HCT116 (cell line): ENCODE measurements at regions not wholly inside any gene's neighbourhood (a gene's known extent, or its start where the extent isn't known, plus 50 kb on each side); places are given as distances from the start of the nearest gene placed in this dataset.
"Not testable (repeated sequence)": the region's sequence is repeated elsewhere in the genome, so short reads cannot be mapped to it uniquely, and the experiment has no call there.

Experiments
- ATAC-seq: fragments of 200-7000 bp; cut with Tn5 transposase; 2 replicates; pipeline ENCODE4 v1.9.1; 2020; ENCODE audit warnings: mild to moderate bottlenecking, moderate library complexity
- BruUV-seq: library from RNA; stranded (reverse); fragments of 400-500 nt; replicated peaks from 2 replicates; lab custom pipeline; 2021; lab: Mats Ljungman, UMichigan
- CTCF ChIA-PET: fragments of 300-600 bp; sonication (Branson Sonifier 250); formaldehyde crosslinking; loops from one replicate; lab custom pipeline; 2021; ENCODE audit warnings: antibody characterized with exemption; lab: Charles Lee
- POLR2A ChIA-PET: fragments of 300-600, 350-600 bp; sonication (Branson Sonifier 250); formaldehyde crosslinking; loops from one replicate; lab custom pipeline; 2021; ENCODE audit warnings: antibody characterized with exemption; lab: Charles Lee
- RAD21 ChIA-PET, 2 experiments: fragments of 300-600 bp; sonication (Branson Sonifier 250); formaldehyde crosslinking; loops; one replicate each; lab custom pipeline; 2023; ENCODE audit warnings: low total read pairs in 2 of 2; ENCODE audit not compliant: uncharacterized antibody in 2 of 2, unreplicated experiment in 2 of 2, low non-redundant PET in 1 of 2; lab: Charles Lee
- DNase-seq: peaks from one replicate; pipeline ENCODE4 v3.0.0-alpha.2; 2010; ENCODE audit warnings: low read depth, low spot score
- H2AFZ ChIP-seq: fragments of 200-600 bp; shearing (Covaris generic), sonication (generic); 2 replicates; pipeline ENCODE4 v1.6.1; 2017; ENCODE audit warnings: low read depth, mixed run types, mixed read lengths, antibody characterized with exemption, low read length; ENCODE audit not compliant: poor library complexity, severe bottlenecking
- H3K27ac ChIP-seq: 2 replicates; pipeline ENCODE4 v1.5.1; 2012; ENCODE audit warnings: low read depth, low read length
- H3K27me3 ChIP-seq: fragments of 200-600 bp; sonication (generic); 2 replicates; pipeline ENCODE4 v1.6.1; 2016; ENCODE audit warnings: mixed run types, low read length, mixed read lengths; ENCODE audit not compliant: insufficient read depth
- H3K36me3 ChIP-seq, 2 experiments: fragments of 200-500 bp in 1 of 2; fragments of 200-600 bp in 1 of 2; sonication (Bioruptor generic) in 1 of 2; sonication (generic) in 1 of 2; 2 replicates each; pipeline versions ENCODE4 v1.5.1 to v1.6.1; 2014 to 2016; ENCODE audit warnings: low read length in 2 of 2, inconsistent platforms in 1 of 2, mixed read lengths in 1 of 2, mixed run types in 1 of 2; ENCODE audit not compliant: insufficient read depth in 2 of 2, control insufficient read depth in 1 of 2
- H3K4me1 ChIP-seq, 2 experiments: fragments of 200-600 bp in 1 of 2; sonication (generic) in 1 of 2; 2 replicates each; pipeline versions ENCODE4 v1.5.1 to v1.6.1; 2012 to 2017; ENCODE audit warnings: low read length in 2 of 2, inconsistent platforms in 1 of 2, mild to moderate bottlenecking in 1 of 2, mixed read lengths in 1 of 2, mixed run types in 1 of 2, moderate library complexity in 1 of 2; ENCODE audit not compliant: insufficient read depth in 2 of 2, control insufficient read depth in 1 of 2
- H3K4me2 ChIP-seq: fragments of 200-600 bp; sonication (generic); 2 replicates; pipeline ENCODE4 v1.6.1; 2017; ENCODE audit warnings: mixed run types, low read length, mixed read lengths
- H3K4me3 ChIP-seq, 2 experiments: fragments of 200-600 bp in 1 of 2; sonication (generic) in 1 of 2; replicated peaks in 1 of 2; 2 replicates each; pipeline ENCODE4 v1.5.1; 2011 to 2016; ENCODE audit warnings: low read length in 2 of 2, control low read depth in 1 of 2, low read depth in 1 of 2, mild to moderate bottlenecking in 1 of 2, mixed read lengths in 1 of 2, mixed run types in 1 of 2
- H3K79me2 ChIP-seq: fragments of 200-600 bp; sonication (generic); 2 replicates; pipeline ENCODE4 v1.6.1; 2017; ENCODE audit warnings: mild to moderate bottlenecking, mixed run types, low read length, moderate library complexity, mixed read lengths; ENCODE audit not compliant: insufficient read depth
- H3K9ac ChIP-seq: fragments of 200-600 bp; sonication (generic); 2 replicates; pipeline ENCODE4 v1.6.1; 2016; ENCODE audit warnings: low read length, mixed read lengths
- H3K9me2 ChIP-seq: fragments of 200-600 bp; sonication (generic), shearing (Covaris generic); 2 replicates; pipeline ENCODE4 v1.6.1; 2017; ENCODE audit warnings: mixed run types, mild to moderate bottlenecking, moderate library complexity; ENCODE audit not compliant: insufficient read depth
- H3K9me3 ChIP-seq, 2 experiments: fragments of 200-500 bp in 1 of 2; fragments of 200-600 bp in 1 of 2; sonication (Bioruptor generic) in 1 of 2; sonication (generic) in 1 of 2; 2 replicates each; pipeline ENCODE4 v1.6.1; 2014 to 2017; ENCODE audit warnings: low read length in 2 of 2, mixed read lengths in 2 of 2, inconsistent platforms in 1 of 2, low read depth in 1 of 2, mild to moderate bottlenecking in 1 of 2, mixed run types in 1 of 2, moderate library complexity in 1 of 2; ENCODE audit not compliant: control insufficient read depth in 1 of 2, insufficient read depth in 1 of 2
- H4K20me1 ChIP-seq: fragments of 200-600 bp; sonication (generic), shearing (Covaris generic); 2 replicates; pipeline ENCODE4 v1.6.1; 2017; ENCODE audit warnings: mixed run types, mild to moderate bottlenecking, moderate library complexity; ENCODE audit not compliant: insufficient read depth
- SIN3A ChIP-seq: IDR thresholded peaks from 2 replicates; pipeline ENCODE4 v1.6.1; 2012; ENCODE audit warnings: low read depth
- ZNF274 ChIP-seq: fragments of 200-500 bp; sonication (Bioruptor generic); IDR thresholded peaks from 2 replicates; pipeline ENCODE4 v1.6.1; 2014; ENCODE audit warnings: mild to moderate bottlenecking, low read depth, low read length, inconsistent platforms
- intact Hi-C: fragments of 100-400 bp; cut with micrococcal nuclease; formaldehyde crosslinking; loops from 2 replicates; pipeline ENCODE4 v1.10.0; 2022

- no peak for TF ChIP-seq ZNF274
- no peak for TF ChIP-seq SIN3A
Observed at GRCh38 chrX:63186137-63186536, 165.0 kb downstream of the SPIN4 start (continued).

GRCh38 chrX:63179852-63180251 is 171.3 kb downstream of the SPIN4 start:
- RAD21 ChIA-PET, DNase-seq, H3K27ac ChIP-seq, intact Hi-C loops, H3K4me3 ChIP-seq, H2AFZ ChIP-seq, H3K4me1 ChIP-seq, POLR2A ChIA-PET, ATAC-seq, H3K27me3 ChIP-seq, H3K79me2 ChIP-seq, BruUV-seq, H3K9me3 ChIP-seq, CTCF ChIA-PET, H3K36me3 ChIP-seq, H3K9me2 ChIP-seq, H3K4me2 ChIP-seq, H4K20me1 ChIP-seq, H3K9ac ChIP-seq: not testable (repeated sequence)

DNA sequence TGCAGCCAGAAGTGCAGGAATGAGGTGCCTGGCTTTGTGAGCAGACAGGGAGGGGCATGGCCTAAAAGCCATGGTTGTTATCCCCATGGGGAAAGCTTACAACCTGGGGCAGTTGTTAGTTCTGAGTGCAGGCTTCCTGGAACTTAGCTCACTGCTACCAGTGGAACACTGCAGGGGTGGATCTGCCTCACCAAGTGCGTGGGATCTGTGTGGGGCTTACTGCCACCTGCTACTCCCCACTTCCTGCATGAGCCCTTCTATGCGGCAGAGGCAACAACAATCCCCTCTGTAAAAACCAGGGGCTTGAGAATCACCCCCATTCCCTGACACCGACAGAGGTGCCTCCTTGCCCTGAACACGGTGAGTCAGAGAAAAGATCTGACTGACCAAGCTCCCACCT is 174.6 kb downstream of the SPIN4 start:
- H4K20me1 ChIP-seq, H3K4me2 ChIP-seq, BruUV-seq, intact Hi-C loops, H3K79me2 ChIP-seq, H3K27ac ChIP-seq, ATAC-seq, H3K9me2 ChIP-seq, H3K4me3 ChIP-seq, CTCF ChIA-PET, DNase-seq, POLR2A ChIA-PET, H3K4me1 ChIP-seq, RAD21 ChIA-PET, H3K9ac ChIP-seq, H3K36me3 ChIP-seq, H3K27me3 ChIP-seq, H2AFZ ChIP-seq, H3K9me3 ChIP-seq: not testable (repeated sequence)

- H3K27me3 ChIP-seq, H3K4me3 ChIP-seq, H3K27ac ChIP-seq, CTCF ChIA-PET, POLR2A ChIA-PET, H2AFZ ChIP-seq, H3K79me2 ChIP-seq, H4K20me1 ChIP-seq, H3K4me2 ChIP-seq, H3K9me3 ChIP-seq, DNase-seq, H3K9ac ChIP-seq, intact Hi-C loops, RAD21 ChIA-PET, H3K9me2 ChIP-seq, H3K36me3 ChIP-seq, H3K4me1 ChIP-seq: not testable (repeated sequence)
- TSS peak; percentile 84 for BruUV-seq
- ATAC-seq: peak; percentile 88
Observed at GRCh38 chrX:63173841-63174718, 177.1 kb downstream of the SPIN4 start.

GRCh38 chrX:63169416-63169815 is 181.7 kb downstream of the SPIN4 start:
- H3K4me1 ChIP-seq, CTCF ChIA-PET, H3K27me3 ChIP-seq, H3K9me3 ChIP-seq, H3K4me2 ChIP-seq, BruUV-seq, H3K79me2 ChIP-seq, H3K27ac ChIP-seq, H3K4me3 ChIP-seq, DNase-seq, H3K9ac ChIP-seq, H3K9me2 ChIP-seq, H4K20me1 ChIP-seq, intact Hi-C loops, RAD21 ChIA-PET, H3K36me3 ChIP-seq, POLR2A ChIA-PET, H2AFZ ChIP-seq: not testable (repeated sequence)
- peak; percentile 71 for ATAC-seq
